K562 (cell line): ENCODE measurements at regions not wholly inside any gene's neighbourhood (a gene's known extent, or its start where the extent isn't known, plus 50 kb on each side); places are given as distances from the start of the nearest gene placed in this dataset.

Experiments used
- ATAC-seq: fragments of 200-7000 bp; cut with Tn5 transposase; 3 replicates; pipeline ENCODE4 v1.9.1; 2020; ENCODE audit warnings: moderate library complexity
- BruUV-seq: library from RNA; stranded (reverse); fragments of 400-500 nt; replicated peaks from 2 replicates; lab custom pipeline; 2021; lab: Mats Ljungman, UMichigan
- CTCF ChIA-PET: fragments of 300-600 bp; formaldehyde crosslinking; extraction: SDS; loops from one replicate; lab custom pipeline; 2021; ENCODE audit warnings: low intra/inter-chr PET ratio; lab: Yijun Ruan, JAX
- POLR2A ChIA-PET: fragments of 300-600, 350-650 bp; sonication (Branson Sonifier 250); formaldehyde crosslinking; extraction: SDS; loops from one replicate; lab custom pipeline; 2021; ENCODE audit warnings: antibody characterized with exemption, inconsistent platforms; lab: Yijun Ruan, JAX
- DNase-seq, 4 experiments: peaks; one replicate each; pipeline versions ENCODE4 v3.0.0 to v3.0.0-alpha.2; 2011 to 2018; ENCODE audit warnings: low spot score in 3 of 4, mixed read lengths in 3 of 4; ENCODE audit errors: extremely low read depth in 1 of 4
- FAIRE-seq: peaks from 2 replicates; lab custom pipeline; 2011; peaks lifted over from hg19 to GRCh38; lab: Jason Lieb, UNC
- H2AFZ ChIP-seq: 2 replicates; pipeline ENCODE4 v1.6.0; 2011; ENCODE audit warnings: low read depth, low read length, control low read depth, inconsistent platforms
- H3K27ac ChIP-seq: fragments of 200-600 bp; 3 replicates; pipeline ENCODE4 v1.8.0; 2011; ENCODE audit warnings: low read depth, mild to moderate bottlenecking, control low read depth, inconsistent platforms, low read length, moderate library complexity, mixed read lengths; ENCODE audit errors: extremely low read depth
- H3K27me3 ChIP-seq, 2 experiments: fragments of 300-600 bp in 1 of 2; 2 replicates in 1 of 2; 3 replicates in 1 of 2; pipeline versions ENCODE4 v1.6.0 to v1.8.0; 2011; ENCODE audit warnings: inconsistent platforms in 2 of 2, low read length in 2 of 2, mild to moderate bottlenecking in 1 of 2, mixed read lengths in 1 of 2, moderate library complexity in 1 of 2; ENCODE audit not compliant: control insufficient read depth in 2 of 2, insufficient read depth in 2 of 2
- H3K36me3 ChIP-seq: fragments of 300-600 bp; 3 replicates; pipeline ENCODE4 v1.8.0; 2011; ENCODE audit warnings: mild to moderate bottlenecking, low read length, inconsistent platforms; ENCODE audit not compliant: control insufficient read depth, insufficient read depth
- H3K4me1 ChIP-seq, 2 experiments: fragments of 200-600 bp in 1 of 2; replicated peaks in 1 of 2; 2 replicates in 1 of 2; 3 replicates in 1 of 2; pipeline versions ENCODE4 v1.5.1 to v1.8.0; 2011; ENCODE audit warnings: inconsistent platforms in 2 of 2, low read length in 2 of 2, mild to moderate bottlenecking in 1 of 2, mixed read lengths in 1 of 2, moderate library complexity in 1 of 2; ENCODE audit not compliant: control insufficient read depth in 2 of 2, insufficient read depth in 2 of 2
- H3K4me2 ChIP-seq: 2 replicates; pipeline ENCODE4 v1.6.1; 2011; ENCODE audit warnings: low read length, control low read depth, inconsistent platforms, mixed read lengths; ENCODE audit not compliant: insufficient read depth
- H3K4me3 ChIP-seq: fragments of 200-600 bp; sonication (generic), shearing (Covaris generic); 2 replicates; pipeline ENCODE4 v1.5.1; 2016; ENCODE audit warnings: control low read depth, inconsistent platforms
- H3K79me2 ChIP-seq: fragments of 200-600 bp; 3 replicates; pipeline ENCODE4 v1.8.0; 2011; ENCODE audit warnings: low read length, inconsistent platforms; ENCODE audit not compliant: control insufficient read depth, insufficient read depth
- H3K9ac ChIP-seq, 2 experiments: 2 replicates each; pipeline versions ENCODE4 v1.6.0 to v1.6.1; 2011; ENCODE audit warnings: low read depth in 2 of 2, low read length in 2 of 2, control low read depth in 1 of 2, inconsistent platforms in 1 of 2, mild to moderate bottlenecking in 1 of 2, mixed read lengths in 1 of 2; ENCODE audit not compliant: insufficient read depth in 1 of 2
- H3K9me1 ChIP-seq: one replicate; pipeline ENCODE4 v1.6.0; 2011; ENCODE audit warnings: inconsistent platforms, mild to moderate bottlenecking, low read length, moderate library complexity; ENCODE audit not compliant: control insufficient read depth, insufficient read depth
- H3K9me3 ChIP-seq: replicated peaks from 2 replicates; pipeline ENCODE4 v1.5.1; 2011; ENCODE audit warnings: low read depth, low read length, inconsistent platforms; ENCODE audit not compliant: control insufficient read depth, insufficient read depth
- H4K20me1 ChIP-seq: replicated peaks from 2 replicates; pipeline ENCODE4 v1.6.1; 2011; ENCODE audit warnings: low read length, inconsistent platforms, mixed read lengths; ENCODE audit not compliant: control insufficient read depth, insufficient read depth
- GATA2 ChIP-seq: sonication (generic); formaldehyde crosslinking; IDR thresholded peaks from 2 replicates; pipeline ENCODE4 v1.4.0; 2020; ENCODE audit warnings: mild to moderate bottlenecking, missing genetic modification reagents
- NONO ChIP-seq, 2 experiments: fragments of 200-400 bp in 1 of 2; fragments of 450-650 bp in 1 of 2; formaldehyde crosslinking in 1 of 2; IDR thresholded peaks; 2 replicates each; pipeline ENCODE4 v1.6.1; 2017; ENCODE audit warnings: low read depth in 2 of 2, mild to moderate bottlenecking in 2 of 2, moderate library complexity in 2 of 2, low read length in 1 of 2
- NR1H2 ChIP-seq: sonication (generic); formaldehyde crosslinking; IDR thresholded peaks from 2 replicates; pipeline ENCODE4 v1.4.0; 2020; ENCODE audit warnings: mild to moderate bottlenecking, missing genetic modification reagents
- NR3C1 ChIP-seq: sonication (generic); formaldehyde crosslinking; IDR thresholded peaks from 2 replicates; pipeline ENCODE4 v1.8.1; 2022; ENCODE audit warnings: missing genetic modification reagents
- PRMT5 ChIP-seq: sonication (generic); formaldehyde crosslinking; IDR thresholded peaks from 2 replicates; pipeline ENCODE4 v1.5.0; 2020; ENCODE audit warnings: missing genetic modification reagents
- SMAD3 ChIP-seq: fragments of 450-650 bp; formaldehyde crosslinking; conservative IDR thresholded peaks from 2 replicates; pipeline ENCODE4 v1.4.0; 2020; ENCODE audit warnings: mild to moderate bottlenecking
- TCF7L2 ChIP-seq: fragments of 150-350 bp; IDR thresholded peaks from 2 replicates; pipeline ENCODE4 v1.6.1; 2016; ENCODE audit warnings: low read depth, mild to moderate bottlenecking, low read length, moderate library complexity
- YY1 ChIP-seq, 3 experiments: IDR thresholded peaks; 2 replicates each; pipeline ENCODE4 v1.6.1; 2011; ENCODE audit warnings: low read length in 2 of 3, mild to moderate bottlenecking in 2 of 3, moderate library complexity in 2 of 3, borderline replicate concordance in 1 of 3, control low read depth in 1 of 3, low read depth in 1 of 3; ENCODE audit not compliant: insufficient read depth in 3 of 3, insufficient replicate concordance in 2 of 3, control insufficient read depth in 1 of 3, insufficient read length in 1 of 3; ENCODE audit errors: extremely low read depth in 1 of 3
- ZNF766 ChIP-seq: fragments of 200-800 bp; sonication (Bioruptor generic); conservative IDR thresholded peaks from 2 replicates; pipeline ENCODE4 v1.6.1; 2016; ENCODE audit warnings: missing genetic modification characterization, missing compliant biosample characterization
- WGBS: fragments of 100-300 bp; shearing (Covaris generic); methylation state at CpG from one replicate; pipeline ENCODE4 v1.1.6; 2016; ENCODE audit warnings: low coverage, mixed read lengths; ENCODE audit not compliant: insufficient coverage; ENCODE audit errors: missing lambda C conversion rate; 5-methylcytosine and 5-hydroxymethylcytosine counted together
- in situ Hi-C: fragments of 300-500 bp; cut with MboI; formaldehyde crosslinking; loops from 4 replicates; pipeline ENCODE4 v1.15.0; 2018; ENCODE audit warnings: inconsistent platforms, mixed read lengths
- intact Hi-C: fragments of 100-400 bp; cut with micrococcal nuclease; formaldehyde crosslinking; loops from 2 replicates; pipeline ENCODE4 v1.14.2; 2022
- TF ChIP-seq, protein P1 (sequence below): IDR thresholded peaks from 2 replicates; pipeline ENCODE4 v1.6.1; 2011; ENCODE audit warnings: borderline replicate concordance, low read depth, mild to moderate bottlenecking, moderate library complexity, low read length; ENCODE audit not compliant: insufficient read depth, poor library complexity, severe bottlenecking

DNA sequence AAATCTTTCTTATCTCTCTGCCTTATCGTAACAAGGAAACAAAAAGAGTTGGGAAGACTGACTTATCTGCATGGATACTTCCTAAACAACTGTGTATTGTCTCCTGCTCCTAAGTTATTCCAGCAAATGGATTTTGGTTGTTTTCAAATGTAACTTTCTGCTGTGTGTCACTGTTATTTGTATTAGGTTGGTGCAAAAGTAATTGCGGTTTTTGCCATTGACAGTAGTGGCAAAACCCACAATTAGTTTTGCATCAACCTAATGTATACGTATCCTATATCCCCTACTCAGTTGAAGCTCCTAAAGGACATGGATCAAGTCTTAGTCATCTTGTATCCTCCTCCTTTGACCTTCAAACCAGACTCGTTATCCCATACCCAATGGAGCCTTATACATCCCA lies 263.4 kb upstream of the GPR101 start:
- no peak for ATAC-seq
- Histone ChIP-seq H3K4me2 (no peak overlapping the region), H3K9me3 (no peaks in the 10 kb centered on the region), H3K9ac (no peak overlapping the region), H3K79me2 (no peaks in the 10 kb centered on the region), H3K27ac (no peak overlapping the region), H3K4me1 (no peaks in the 10 kb centered on the region), H3K36me3 (no peaks in the 10 kb centered on the region), H3K27me3 (no peaks in the 10 kb centered on the region), H3K9me1 (no peaks in the 10 kb centered on the region), H3K4me3 (no peak overlapping the region), H4K20me1 (no peaks in the 10 kb centered on the region), H2AFZ (no peak overlapping the region)
- CTCF ChIA-PET, result no interaction called here
- in situ Hi-C loops (no loop called here), intact Hi-C loops (no loop called here)
- WGBS, result 0% methylated on average over 3 of the region's 4 CpGs
- FAIRE-seq, result no peak
- POLR2A ChIA-PET, result no interaction called here
- no TSS peak for BruUV-seq
- no peak for DNase-seq
- no peak for TF ChIP-seq NR1H2 (CRISPR knock-in tag)
- TF ChIP-seq ZNF766 (CRISPR knock-in tag), result no peak

DNA sequence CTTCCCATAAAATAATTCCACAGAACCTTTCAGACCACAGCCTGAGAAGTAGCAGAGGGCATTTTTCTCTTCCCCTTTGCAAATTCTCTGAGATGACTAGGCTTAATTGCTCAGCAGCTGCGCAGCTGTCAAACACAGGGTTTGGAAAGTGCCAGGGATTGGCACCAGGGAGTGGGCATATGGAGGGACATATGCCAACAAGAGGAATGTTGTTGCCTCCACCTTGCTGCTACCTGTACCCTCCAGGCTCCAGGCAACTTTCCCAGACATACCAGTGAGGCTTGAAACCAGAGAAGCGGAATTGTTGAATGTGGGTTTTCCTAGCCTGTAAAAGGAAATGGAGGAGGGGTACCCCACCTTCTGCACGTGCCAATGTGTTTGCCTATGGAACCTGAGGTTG lies 256.2 kb upstream of the GPR101 start:
- POLR2A ChIA-PET, result no interaction called here
- Histone ChIP-seq H4K20me1 (no peaks in the 10 kb centered on the region), H3K4me2 (no peak overlapping the region), H2AFZ (no peak overlapping the region), H3K9me3 (no peaks in the 10 kb centered on the region), H3K79me2 (no peaks in the 10 kb centered on the region), H3K27me3 (no peaks in the 10 kb centered on the region), H3K36me3 (no peaks in the 10 kb centered on the region), H3K4me1 (no peaks in the 10 kb centered on the region), H3K9me1 (no peaks in the 10 kb centered on the region), H3K9ac (no peak overlapping the region), H3K27ac (no peak overlapping the region), H3K4me3 (no peak overlapping the region)
- no TSS peak for BruUV-seq
- 0% methylated on average over 3 of the region's 3 CpGs for WGBS
- FAIRE-seq (no peak), ATAC-seq (no peak), DNase-seq (no peak)
- intact Hi-C loops (no loop called here), in situ Hi-C loops (no loop called here)
- CTCF ChIA-PET, result no interaction called here
- TF ChIP-seq SMAD3, result no peak
- TF ChIP-seq YY1 (IDR thresholded peaks at IDR 0.05; ENCODE audit: borderline replicate concordance in 1 of 3, control insufficient read depth in 1 of 3, extremely low read depth in 1 of 3, insufficient read depth in 3 of 3, insufficient read length in 1 of 3, insufficient replicate concordance in 2 of 3, low read depth in 1 of 3, low read length in 2 of 3), result no peak
- no peak for TF ChIP-seq TCF7L2
- TF ChIP-seq NONO (IDR thresholded peaks at IDR 0.05; ENCODE audit: low read depth in 2 of 2, low read length in 1 of 2), result no peak
- TF ChIP-seq PRMT5 (CRISPR knock-in tag), result no peak
- no peak for TF ChIP-seq GATA2 (CRISPR knock-in tag)
- TF ChIP-seq, protein P1, sequence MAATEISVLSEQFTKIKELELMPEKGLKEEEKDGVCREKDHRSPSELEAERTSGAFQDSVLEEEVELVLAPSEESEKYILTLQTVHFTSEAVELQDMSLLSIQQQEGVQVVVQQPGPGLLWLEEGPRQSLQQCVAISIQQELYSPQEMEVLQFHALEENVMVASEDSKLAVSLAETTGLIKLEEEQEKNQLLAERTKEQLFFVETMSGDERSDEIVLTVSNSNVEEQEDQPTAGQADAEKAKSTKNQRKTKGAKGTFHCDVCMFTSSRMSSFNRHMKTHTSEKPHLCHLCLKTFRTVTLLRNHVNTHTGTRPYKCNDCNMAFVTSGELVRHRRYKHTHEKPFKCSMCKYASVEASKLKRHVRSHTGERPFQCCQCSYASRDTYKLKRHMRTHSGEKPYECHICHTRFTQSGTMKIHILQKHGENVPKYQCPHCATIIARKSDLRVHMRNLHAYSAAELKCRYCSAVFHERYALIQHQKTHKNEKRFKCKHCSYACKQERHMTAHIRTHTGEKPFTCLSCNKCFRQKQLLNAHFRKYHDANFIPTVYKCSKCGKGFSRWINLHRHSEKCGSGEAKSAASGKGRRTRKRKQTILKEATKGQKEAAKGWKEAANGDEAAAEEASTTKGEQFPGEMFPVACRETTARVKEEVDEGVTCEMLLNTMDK, result no peak
- TF ChIP-seq NR3C1 (CRISPR knock-in tag), result no peak
